Kidney (tissue), 13 donors: ENCODE measurements at regions not wholly inside any gene's neighbourhood (a gene's known extent, or its start where the extent isn't known, plus 50 kb on each side); places are given as distances from the start of the nearest gene placed in this dataset.

ENCODE experiments used
- DNase-seq, 5 donors: peaks; one replicate each; pipeline ENCODE4 v3.0.0-alpha.2; 2013 to 2020
- FAIRE-seq: peaks from 2 replicates; lab custom pipeline; 2012; peaks lifted over from hg19 to GRCh38; lab: Jason Lieb, UNC
- H3K27ac ChIP-seq, 2 donors: one replicate each; pipeline ENCODE4 v1.7.0; 2013; ENCODE audit warnings: low read depth in 2 of 2, low read length in 2 of 2, inconsistent platforms in 1 of 2
- H3K27me3 ChIP-seq: one replicate; pipeline ENCODE4 v1.7.1; 2013; ENCODE audit warnings: low read length, inconsistent platforms; ENCODE audit not compliant: control insufficient read depth, insufficient read depth
- H3K36me3 ChIP-seq, 3 donors: one replicate each; pipeline versions ENCODE4 v1.7.0 to v1.7.1; 2013; ENCODE audit warnings: low read length in 3 of 3, control low read depth in 1 of 3, inconsistent platforms in 1 of 3; ENCODE audit not compliant: insufficient read depth in 3 of 3, control insufficient read depth in 2 of 3
- H3K4me1 ChIP-seq, 3 donors: one replicate each; pipeline versions ENCODE4 v1.7.0 to v1.7.1; 2013; ENCODE audit warnings: low read length in 3 of 3, inconsistent platforms in 1 of 3, low read depth in 1 of 3; ENCODE audit not compliant: control insufficient read depth in 2 of 3, insufficient read depth in 2 of 3
- H3K4me3 ChIP-seq, 3 donors: one replicate each; pipeline versions ENCODE4 v1.7.0 to v1.8.1; 2013; ENCODE audit warnings: low read length in 3 of 3, control low read depth in 1 of 3, inconsistent platforms in 1 of 3
- H3K9ac ChIP-seq, 3 donors: one replicate each; pipeline versions ENCODE4 v1.7.0 to v1.7.1; 2013; ENCODE audit warnings: low read length in 3 of 3, control low read depth in 1 of 3, inconsistent platforms in 1 of 3
- H3K9me3 ChIP-seq, 3 donors: one replicate each; pipeline versions ENCODE4 v1.7.0 to v1.7.1; 2013; ENCODE audit warnings: low read length in 3 of 3, control low read depth in 1 of 3, inconsistent platforms in 1 of 3; ENCODE audit not compliant: control insufficient read depth in 2 of 3, insufficient read depth in 1 of 3
- intact Hi-C: fragments of 100-400 bp; cut with DNase I; formaldehyde crosslinking; loops from one replicate; pipeline ENCODE4 v1.11.1; 2022
- TF ChIP-seq, protein P1 (sequence below): IDR thresholded peaks from 3 replicates; pipeline ENCODE4 v1.5.1; 2012; ENCODE audit warnings: mild to moderate bottlenecking, moderate library complexity, borderline replicate concordance; ENCODE audit not compliant: insufficient read depth; ENCODE audit errors: extremely low read depth
- donor health status: control.
- donor health status: control.
- donor health status: control.
- donor health status: control.
- donor health status: control.
- donor health status: DM: yes; HTN: yes; CAD: no.
- donor health status: Normal renal cell carcinoma (clear cell type).

DNA sequence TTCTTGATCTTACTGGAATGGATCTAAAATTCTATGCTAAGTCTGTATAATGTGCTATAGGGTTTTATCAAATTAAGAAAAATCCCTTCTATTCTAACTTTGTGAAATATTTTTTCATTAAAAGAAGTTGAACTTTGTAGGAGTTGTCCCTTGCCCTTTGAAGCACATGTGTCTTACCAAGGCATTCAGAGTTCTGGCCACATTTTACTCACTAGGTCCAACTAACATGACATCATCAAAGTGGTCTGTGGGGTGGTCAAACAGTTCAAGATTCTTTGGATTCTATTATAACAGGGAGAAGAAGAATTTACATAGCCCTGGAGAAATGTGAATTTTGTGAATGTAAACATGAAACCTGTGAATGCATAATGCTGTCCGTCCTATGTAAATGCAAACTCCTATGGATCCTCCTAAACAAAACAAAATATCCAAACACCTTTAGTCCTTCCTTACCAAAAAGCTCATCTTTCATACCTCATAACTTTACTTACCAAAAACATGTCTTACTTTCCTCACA, 88.7 kb downstream of the EBNA1BP2 start:
- TF ChIP-seq, protein P1, sequence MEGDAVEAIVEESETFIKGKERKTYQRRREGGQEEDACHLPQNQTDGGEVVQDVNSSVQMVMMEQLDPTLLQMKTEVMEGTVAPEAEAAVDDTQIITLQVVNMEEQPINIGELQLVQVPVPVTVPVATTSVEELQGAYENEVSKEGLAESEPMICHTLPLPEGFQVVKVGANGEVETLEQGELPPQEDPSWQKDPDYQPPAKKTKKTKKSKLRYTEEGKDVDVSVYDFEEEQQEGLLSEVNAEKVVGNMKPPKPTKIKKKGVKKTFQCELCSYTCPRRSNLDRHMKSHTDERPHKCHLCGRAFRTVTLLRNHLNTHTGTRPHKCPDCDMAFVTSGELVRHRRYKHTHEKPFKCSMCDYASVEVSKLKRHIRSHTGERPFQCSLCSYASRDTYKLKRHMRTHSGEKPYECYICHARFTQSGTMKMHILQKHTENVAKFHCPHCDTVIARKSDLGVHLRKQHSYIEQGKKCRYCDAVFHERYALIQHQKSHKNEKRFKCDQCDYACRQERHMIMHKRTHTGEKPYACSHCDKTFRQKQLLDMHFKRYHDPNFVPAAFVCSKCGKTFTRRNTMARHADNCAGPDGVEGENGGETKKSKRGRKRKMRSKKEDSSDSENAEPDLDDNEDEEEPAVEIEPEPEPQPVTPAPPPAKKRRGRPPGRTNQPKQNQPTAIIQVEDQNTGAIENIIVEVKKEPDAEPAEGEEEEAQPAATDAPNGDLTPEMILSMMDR = no peak
- FAIRE-seq = no peak

DNA sequence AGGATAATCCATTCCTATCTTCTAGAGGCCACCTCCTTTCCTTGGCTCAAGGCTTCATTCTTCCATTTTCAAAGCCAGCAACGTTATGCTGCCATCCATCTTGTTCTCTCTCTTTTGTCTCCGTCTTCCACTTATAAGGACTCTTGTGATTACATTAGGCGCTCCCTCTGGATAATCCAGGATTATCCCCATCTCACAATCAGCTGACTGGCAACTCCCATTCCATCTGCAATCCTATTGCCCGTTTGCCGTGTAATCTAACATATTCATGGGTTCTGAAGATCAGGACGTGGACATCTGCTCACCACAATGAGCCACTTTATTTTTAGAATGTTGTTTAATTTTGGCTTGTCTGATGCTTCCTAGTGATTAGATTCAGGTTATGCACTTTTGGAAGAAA, 89.3 kb downstream of the EBNA1BP2 start:
- no peak overlapping the region for H3K4me3 ChIP-seq
- no peak for DNase-seq
- H3K27me3 ChIP-seq = no peaks in the 10 kb centered on the region
- FAIRE-seq = no peak
- TF ChIP-seq, protein P1 = no peak
- no peaks in the 10 kb centered on the region for H3K9me3 ChIP-seq
- no peak overlapping the region for H3K9ac ChIP-seq
- no peaks in the 10 kb centered on the region for H3K36me3 ChIP-seq
- no peak overlapping the region for H3K27ac ChIP-seq
- H3K4me1 ChIP-seq = no peaks in the 10 kb centered on the region
- intact Hi-C loops = no loop called here

More for the DNA sequence above, 88.7 kb downstream of the EBNA1BP2 start:
- Histone ChIP-seq H3K4me1 (no peaks in the 10 kb centered on the region), H3K4me3 (no peak overlapping the region), H3K9ac (no peak overlapping the region), H3K9me3 (no peaks in the 10 kb centered on the region), H3K36me3 (no peaks in the 10 kb centered on the region), H3K27me3 (no peaks in the 10 kb centered on the region), H3K27ac (no peak overlapping the region)
- intact Hi-C loops = no loop called here
- DNase-seq = no peak

DNA sequence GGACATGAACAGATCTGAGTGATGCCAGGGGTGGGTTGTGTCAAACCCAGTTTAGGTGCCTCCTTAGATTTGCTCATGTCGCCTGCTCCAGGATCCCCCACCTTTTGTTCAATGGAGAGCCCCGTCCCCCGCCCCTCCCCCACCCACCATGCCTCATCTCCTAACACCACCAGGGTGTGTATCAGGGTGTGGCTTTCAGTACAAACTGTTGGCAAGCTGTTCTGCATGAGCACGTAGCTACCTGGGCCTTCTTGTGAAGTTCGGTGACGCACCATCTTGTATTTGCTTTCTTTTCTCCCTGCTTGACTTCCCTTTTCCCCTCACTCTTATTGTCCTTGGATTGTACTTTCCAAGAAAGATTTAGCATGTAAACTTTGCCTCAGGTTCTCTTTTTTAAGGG, 94.8 kb downstream of the EBNA1BP2 start:
- Histone ChIP-seq H3K4me3 (no peak overlapping the region), H3K9ac (no peak overlapping the region), H3K4me1 (peaks cover 0 to 2% (median 0%) of the 10 kb centered on the region in 3 donors), H3K27me3 (no peaks in the 10 kb centered on the region), H3K36me3 (no peaks in the 10 kb centered on the region), H3K9me3 (no peaks in the 10 kb centered on the region), H3K27ac (no peak overlapping the region)
- FAIRE-seq (no peak), DNase-seq (no peak)
- TF ChIP-seq, protein P1 = no peak
- intact Hi-C loops = no loop called here

DNA sequence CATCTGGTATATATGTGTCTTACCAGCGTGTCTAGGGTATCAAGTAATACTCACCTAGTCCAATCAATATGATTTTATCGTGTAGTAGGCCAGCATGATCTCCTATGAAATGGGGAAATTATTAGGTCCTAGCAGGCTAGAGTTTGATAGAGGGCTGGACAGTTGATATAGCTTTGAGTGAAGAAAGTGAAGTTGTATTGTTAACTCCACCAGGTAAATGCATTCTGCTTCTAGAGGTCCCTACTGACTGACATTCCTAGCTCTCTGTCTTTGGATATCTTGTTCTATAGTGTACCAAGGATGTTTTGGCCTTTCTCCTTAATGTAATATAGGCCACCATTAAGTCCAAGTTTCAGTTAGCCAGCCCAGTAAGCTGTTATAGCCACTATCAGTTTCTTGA, 97.4 kb downstream of the EBNA1BP2 start:
- intact Hi-C loops = loop anchor here (5.0 kb wide), 1 partner anchor 162 kb away; no protein-coding TSS in a partner anchor
- Histone ChIP-seq H3K4me3 (no peak overlapping the region), H3K9me3 (no peaks in the 10 kb centered on the region), H3K4me1 (peaks cover 0 to 2% (median 0%) of the 10 kb centered on the region in 3 donors), H3K27ac (no peak overlapping the region), H3K36me3 (no peaks in the 10 kb centered on the region), H3K9ac (no peak overlapping the region), H3K27me3 (no peaks in the 10 kb centered on the region)
- FAIRE-seq = no peak
- TF ChIP-seq, protein P1 = no peak
- DNase-seq = no peak
